Activated T-helper 1 cell treated with anti-CD3 and anti-CD28 coated beads, Interleukin-12 subunit alpha, Interleukin-12 subunit beta, Interleukin-2, Interleukin-4 antibody, amounts not matched to agents 30 ng/mL and 10 ng/mL and 1 ng/mL, durations not matched to agents 14 hours and 24 hours and 36 hours (primary cell): ENCODE measurements at regions not wholly inside any gene's neighbourhood (a gene's known extent, or its start where the extent isn't known, plus 50 kb on each side); places are given as distances from the start of the nearest gene placed in this dataset.

Experiments
- DNase-seq: peaks from one replicate; pipeline ENCODE4 v3.0.0; 2021; ENCODE audit warnings: low spot score
- H3K27ac Mint-ChIP-seq: one replicate; pipeline ENCODE4 v1.8.0; 2021; ENCODE audit warnings: mild to moderate bottlenecking, mixed read lengths
- H3K27me3 Mint-ChIP-seq: one replicate; pipeline ENCODE4 v1.8.0; 2022; ENCODE audit warnings: mild to moderate bottlenecking, moderate library complexity, mixed read lengths; ENCODE audit not compliant: insufficient read depth
- H3K36me3 Mint-ChIP-seq: one replicate; pipeline ENCODE4 v1.8.0; 2021; ENCODE audit warnings: low read depth, mixed read lengths
- H3K4me1 Mint-ChIP-seq: one replicate; pipeline ENCODE4 v1.8.0; 2021; ENCODE audit warnings: low read depth, mixed read lengths
- H3K4me3 Mint-ChIP-seq: one replicate; pipeline ENCODE4 v1.8.0; 2021; ENCODE audit warnings: mild to moderate bottlenecking, moderate library complexity, mixed read lengths
- H3K9me3 Mint-ChIP-seq: one replicate; pipeline ENCODE4 v1.8.0; 2021; ENCODE audit warnings: mixed read lengths
- intact Hi-C: fragments of 100-400 bp; cut with micrococcal nuclease; formaldehyde crosslinking; loops from one replicate; pipeline ENCODE4 v1.15.1; 2024

DNA sequence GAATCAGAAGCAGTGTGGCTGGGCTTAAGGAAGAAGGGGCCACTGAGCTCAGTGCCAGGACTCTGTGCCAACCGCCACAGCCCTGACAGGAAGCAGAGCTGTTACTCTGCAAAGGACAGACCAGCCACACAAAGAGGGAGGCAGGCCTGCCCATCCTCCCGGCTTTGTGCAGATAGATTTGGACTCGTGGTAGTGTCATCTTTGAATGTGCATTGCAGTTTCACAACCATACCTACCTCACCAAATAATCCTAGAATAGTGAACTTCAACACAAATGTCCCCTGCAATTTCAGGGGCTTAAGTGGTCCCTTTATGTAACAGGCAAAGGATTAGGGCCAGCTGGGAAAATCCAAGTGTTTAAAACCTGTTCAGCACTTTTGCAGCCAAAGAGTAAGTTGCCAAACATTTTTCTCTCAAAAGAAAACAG lies 55.1 kb upstream of the CLDN10 start:
- intact Hi-C loops = no loop called here
- no peaks in the 10 kb centered on the region for H3K36me3 Mint-ChIP-seq
- DNase-seq = no peak
- peaks cover 3% of the 10 kb centered on the region for H3K27me3 Mint-ChIP-seq
- H3K9me3 Mint-ChIP-seq = no peaks in the 10 kb centered on the region
- no peak overlapping the region for H3K27ac Mint-ChIP-seq
- no peak overlapping the region for H3K4me3 Mint-ChIP-seq
- H3K4me1 Mint-ChIP-seq = no peaks in the 10 kb centered on the region

DNA sequence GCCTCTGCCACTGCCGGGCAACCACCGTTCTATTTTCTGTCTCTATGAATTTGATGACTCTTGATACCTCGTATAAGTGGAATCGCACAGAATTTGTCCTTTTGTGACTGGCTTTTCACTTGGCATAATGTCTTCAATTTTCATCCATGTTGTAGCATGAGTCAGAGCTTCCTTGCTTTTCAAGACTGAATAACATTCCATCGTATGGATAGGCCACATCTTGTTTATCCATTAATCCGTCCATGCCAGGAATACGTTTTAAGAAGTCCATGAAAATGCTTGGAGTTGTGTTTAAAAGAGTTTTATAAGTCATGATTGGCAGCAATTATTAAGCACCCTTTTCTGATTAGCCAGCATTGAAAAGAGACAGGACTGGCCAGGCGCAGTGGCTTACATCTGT lies 53.6 kb upstream of the CLDN10 start:
- Mint-ChIP-seq H3K36me3 (no peaks in the 10 kb centered on the region), H3K27ac (no peak overlapping the region)

DNA sequence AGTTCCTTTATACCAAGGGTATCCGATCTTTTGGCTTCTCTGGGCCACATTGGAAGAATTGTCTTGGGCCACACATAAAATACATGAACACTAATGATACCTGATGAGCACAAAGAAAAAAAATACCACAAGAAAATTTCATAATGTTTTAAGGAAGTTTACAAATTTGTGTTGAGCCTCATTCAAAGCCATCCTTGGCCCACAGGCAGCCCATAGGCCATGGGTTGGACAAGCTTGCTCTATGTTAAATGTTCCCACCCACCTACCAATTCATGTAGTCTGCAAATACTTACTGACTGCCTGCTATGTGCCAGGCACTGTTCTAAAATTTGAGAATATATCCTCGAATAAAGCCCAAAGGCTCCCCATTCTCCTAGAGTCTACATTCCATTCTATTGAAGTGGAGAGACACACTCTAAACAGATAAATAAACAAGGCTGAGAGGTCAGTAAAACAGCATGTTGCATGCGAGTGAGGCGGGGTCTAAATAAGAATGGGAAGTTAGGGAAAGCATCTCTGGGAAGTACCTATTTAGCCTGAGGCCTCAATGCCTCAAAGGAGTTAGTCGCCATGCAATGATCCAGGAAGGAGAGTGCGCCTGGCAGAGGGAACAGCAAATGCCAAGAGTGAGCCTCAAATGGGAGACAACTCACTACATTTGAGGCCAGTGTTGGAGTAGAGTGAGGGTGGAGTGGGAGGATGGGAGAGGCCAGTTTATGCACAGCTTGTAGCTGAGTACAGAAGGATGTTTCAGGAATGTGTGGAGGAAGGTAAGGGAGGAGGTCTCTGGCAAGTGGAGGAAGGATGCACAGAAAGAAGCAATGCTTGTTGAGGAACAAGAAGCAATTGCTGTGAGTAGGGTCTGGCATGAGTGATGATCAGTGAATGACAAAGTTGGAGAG lies 52.5 kb upstream of the CLDN10 start:
- H3K27me3 Mint-ChIP-seq = peaks cover 3% of the 10 kb centered on the region
- no peaks in the 10 kb centered on the region for H3K9me3 Mint-ChIP-seq
- no peaks in the 10 kb centered on the region for H3K36me3 Mint-ChIP-seq
- DNase-seq = no peak
- H3K4me1 Mint-ChIP-seq = no peaks in the 10 kb centered on the region
- H3K4me3 Mint-ChIP-seq = no peak overlapping the region
- intact Hi-C loops = no loop called here
- no peak overlapping the region for H3K27ac Mint-ChIP-seq

More for the DNA sequence above, 53.6 kb upstream of the CLDN10 start:
- peaks cover 3% of the 10 kb centered on the region for H3K27me3 Mint-ChIP-seq
- DNase-seq = no peak
- H3K4me3 Mint-ChIP-seq = no peak overlapping the region
- no peaks in the 10 kb centered on the region for H3K9me3 Mint-ChIP-seq
- H3K4me1 Mint-ChIP-seq = no peaks in the 10 kb centered on the region
- intact Hi-C loops = no loop called here

DNA sequence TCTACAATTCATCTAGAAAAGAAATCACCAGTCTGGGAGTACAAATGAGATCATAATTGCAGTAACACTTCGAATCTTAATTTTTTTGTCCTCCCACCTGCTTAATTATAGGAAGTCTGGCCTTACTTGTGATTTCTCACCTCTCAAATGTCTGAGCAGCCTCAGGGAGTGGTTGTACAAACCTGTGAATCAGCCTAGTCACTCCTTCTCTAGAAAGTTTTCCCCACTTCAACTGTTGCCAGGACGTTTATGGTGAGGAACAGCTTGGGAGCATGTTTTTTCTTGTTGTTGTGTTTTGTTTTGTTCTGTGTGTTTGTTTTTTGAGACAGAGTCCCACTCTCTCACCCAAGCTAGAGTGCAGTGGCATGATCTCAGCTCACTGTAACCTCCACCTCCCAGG lies 50.3 kb upstream of the CLDN10 start:
- Mint-ChIP-seq H3K27me3 (no peaks in the 10 kb centered on the region), H3K9me3 (no peaks in the 10 kb centered on the region), H3K4me1 (no peaks in the 10 kb centered on the region), H3K36me3 (no peaks in the 10 kb centered on the region), H3K27ac (no peak overlapping the region), H3K4me3 (no peak overlapping the region)
- intact Hi-C loops = no loop called here
- no peak for DNase-seq
